H1 (cell line): ENCODE measurements at regions not wholly inside any gene's neighbourhood (a gene's known extent, or its start where the extent isn't known, plus 50 kb on each side); places are given as distances from the start of the nearest gene placed in this dataset.

Experiments
- CTCF ChIA-PET: fragments of 300-600 bp; sonication (Branson Sonifier 250); formaldehyde crosslinking; loops from one replicate; lab custom pipeline; 2021; ENCODE audit not compliant: partially characterized antibody; lab: Charles Lee
- POLR2A ChIA-PET: fragments of 300-600 bp; sonication (Branson Sonifier 250); formaldehyde crosslinking; loops from one replicate; lab custom pipeline; 2021; ENCODE audit warnings: inconsistent platforms; ENCODE audit not compliant: partially characterized antibody; lab: Charles Lee
- DNase-seq, 2 experiments: peaks; one replicate each; pipeline versions ENCODE4 v3.0.0 to v3.0.0-alpha.2; 2010 to 2022; ENCODE audit warnings: low spot score in 2 of 2, low read depth in 1 of 2, mixed read lengths in 1 of 2
- FAIRE-seq: peaks from 2 replicates; lab custom pipeline; 2011; peaks lifted over from hg19 to GRCh38; lab: Jason Lieb, UNC
- H2AFZ ChIP-seq: 2 replicates; pipeline ENCODE4 v1.8.1; 2012; ENCODE audit warnings: low read length, inconsistent platforms
- H2AK5ac ChIP-seq: 2 replicates; pipeline ENCODE4 v1.6.1; 2013; ENCODE audit warnings: low read depth, low read length
- H2BK120ac ChIP-seq: replicated peaks from 2 replicates; pipeline ENCODE3; 2013; ENCODE audit warnings: low read depth, low read length, inconsistent platforms
- H2BK12ac ChIP-seq: 2 replicates; pipeline ENCODE4 v1.6.1; 2013; ENCODE audit warnings: low read depth, low read length
- H2BK15ac ChIP-seq: 2 replicates; pipeline ENCODE4 v1.6.1; 2013; ENCODE audit warnings: low read length
- H2BK20ac ChIP-seq: 2 replicates; pipeline ENCODE4 v1.6.1; 2013; ENCODE audit warnings: low read length
- H2BK5ac ChIP-seq: 2 replicates; pipeline ENCODE4 v1.6.1; 2013; ENCODE audit warnings: low read depth, low read length
- H3K14ac ChIP-seq: 2 replicates; pipeline ENCODE4 v1.6.1; 2013; ENCODE audit warnings: inconsistent platforms; ENCODE audit not compliant: insufficient read length
- H3K18ac ChIP-seq: 2 replicates; pipeline ENCODE4 v1.6.1; 2013; ENCODE audit warnings: low read length; ENCODE audit errors: extremely low read depth
- H3K23ac ChIP-seq: 2 replicates; pipeline ENCODE4 v1.6.1; 2013; ENCODE audit warnings: inconsistent platforms; ENCODE audit not compliant: insufficient read length
- H3K23me2 ChIP-seq: 2 replicates; pipeline ENCODE4 v1.6.1; 2013; ENCODE audit warnings: low read depth, low read length
- H3K27ac ChIP-seq: 2 replicates; pipeline ENCODE4 v1.6.1; 2011; ENCODE audit warnings: low read depth, low read length, inconsistent platforms
- H3K27me3 ChIP-seq, 4 experiments: replicated peaks in 1 of 4; 1 replicate in 1 of 4; 2 replicates in 3 of 4; pipeline versions ENCODE4 v1.6.1 to v1.8.1; 2011 to 2013; ENCODE audit warnings: low read length in 3 of 4, mild to moderate bottlenecking in 3 of 4, inconsistent platforms in 2 of 4, mixed read lengths in 2 of 4, moderate library complexity in 1 of 4; ENCODE audit not compliant: control insufficient read depth in 3 of 4, insufficient read depth in 3 of 4; ENCODE audit errors: extremely low read depth in 1 of 4
- H3K36me3 ChIP-seq, 4 experiments: 2 replicates each; pipeline versions ENCODE4 v1.6.1 to v1.8.1; 2011 to 2013; ENCODE audit warnings: mild to moderate bottlenecking in 4 of 4, low read length in 3 of 4, moderate library complexity in 2 of 4, control low read depth in 1 of 4, inconsistent platforms in 1 of 4; ENCODE audit not compliant: insufficient read depth in 4 of 4, control insufficient read depth in 2 of 4
- H3K4ac ChIP-seq: replicated peaks from 2 replicates; pipeline ENCODE3; 2013; ENCODE audit warnings: low read length, low read depth, mixed read lengths, inconsistent platforms; ENCODE audit not compliant: insufficient read length
- H3K4me1 ChIP-seq, 4 experiments: replicated peaks in 1 of 4; 1 replicate in 1 of 4; 2 replicates in 3 of 4; pipeline versions ENCODE4 v1.6.1 to v1.8.1; 2011 to 2013; ENCODE audit warnings: low read length in 3 of 4, inconsistent platforms in 2 of 4, mixed read lengths in 1 of 4; ENCODE audit not compliant: insufficient read depth in 4 of 4, control insufficient read depth in 3 of 4
- H3K4me2 ChIP-seq, 2 experiments: 2 replicates each; pipeline versions ENCODE4 v1.6.1 to v1.8.1; 2011 to 2013; ENCODE audit warnings: low read depth in 2 of 2, low read length in 2 of 2, control low read depth in 1 of 2, inconsistent platforms in 1 of 2, mild to moderate bottlenecking in 1 of 2; ENCODE audit not compliant: insufficient read depth in 1 of 2
- H3K4me3 ChIP-seq, 4 experiments: fragments of 200-600, 300-600 bp in 1 of 4; sonication (generic), shearing (Covaris generic), sonication (Bioruptor Twin) in 1 of 4; 2 replicates each; pipeline versions ENCODE4 v1.5.1 to v1.8.1; 2011 to 2016; ENCODE audit warnings: low read length in 4 of 4, low read depth in 3 of 4, control low read depth in 2 of 4, inconsistent platforms in 2 of 4, mild to moderate bottlenecking in 2 of 4, mixed read lengths in 1 of 4, moderate library complexity in 1 of 4; ENCODE audit not compliant: insufficient read depth in 2 of 4; ENCODE audit errors: extremely low read depth in 1 of 4
- H3K56ac ChIP-seq: replicated peaks from 2 replicates; pipeline ENCODE3; 2013; ENCODE audit warnings: low read depth, mild to moderate bottlenecking, mixed read lengths, low read length, inconsistent platforms; ENCODE audit not compliant: insufficient read length
- H3K79me1 ChIP-seq: 2 replicates; pipeline ENCODE4 v1.6.1; 2013; ENCODE audit warnings: low read depth, low read length, control low read depth
- H3K79me2 ChIP-seq, 2 experiments: 2 replicates each; pipeline versions ENCODE4 v1.6.1 to v1.8.1; 2012 to 2013; ENCODE audit warnings: low read length in 2 of 2, mild to moderate bottlenecking in 2 of 2, inconsistent platforms in 1 of 2; ENCODE audit not compliant: insufficient read depth in 2 of 2, control insufficient read depth in 1 of 2
- H3K9ac ChIP-seq, 4 experiments: replicated peaks in 1 of 4; 1 replicate in 1 of 4; 2 replicates in 3 of 4; pipeline versions ENCODE4 v1.6.1 to v1.8.1; 2011 to 2013; ENCODE audit warnings: low read depth in 3 of 4, low read length in 3 of 4, control low read depth in 2 of 4, mild to moderate bottlenecking in 2 of 4, moderate library complexity in 2 of 4, inconsistent platforms in 1 of 4; ENCODE audit errors: extremely low read depth in 1 of 4
- H3K9me3 ChIP-seq, 2 experiments: 2 replicates each; pipeline versions ENCODE4 v1.6.1 to v1.8.1; 2012 to 2013; ENCODE audit warnings: mild to moderate bottlenecking in 2 of 2, moderate library complexity in 2 of 2, control low read depth in 1 of 2, inconsistent platforms in 1 of 2, low read depth in 1 of 2, low read length in 1 of 2, mixed read lengths in 1 of 2; ENCODE audit not compliant: insufficient read depth in 2 of 2
- H4K20me1 ChIP-seq, 2 experiments: replicated peaks in 1 of 2; 2 replicates each; pipeline versions ENCODE3 to v1.8.1; 2011 to 2013; ENCODE audit warnings: inconsistent platforms in 2 of 2, low read length in 2 of 2, mild to moderate bottlenecking in 1 of 2; ENCODE audit not compliant: insufficient read depth in 2 of 2, control insufficient read depth in 1 of 2
- H4K5ac ChIP-seq: 2 replicates; pipeline ENCODE4 v1.6.1; 2013; ENCODE audit warnings: low read length, low read depth, mixed read lengths, inconsistent platforms; ENCODE audit not compliant: insufficient read length
- H4K8ac ChIP-seq: 2 replicates; pipeline ENCODE4 v1.8.0; 2013; ENCODE audit warnings: mild to moderate bottlenecking, moderate library complexity, low read length, inconsistent platforms; ENCODE audit not compliant: insufficient read depth; ENCODE audit errors: extremely low read depth
- H4K91ac ChIP-seq: replicated peaks from 2 replicates; pipeline ENCODE3; 2013; ENCODE audit warnings: low read length, mixed read lengths, inconsistent platforms; ENCODE audit not compliant: insufficient read length
- CBX8 ChIP-seq: fragments of 300-800, 300-1000 bp; sonication (generic); IDR thresholded peaks from 2 replicates; pipeline ENCODE4 v1.7.1; 2016; ENCODE audit warnings: low read depth, low read length, borderline replicate concordance
- WGBS, 2 experiments: shearing (Covaris generic) in 1 of 2; methylation state at CpG; one replicate each; pipeline versions ENCODE4 v1.1.6 to v1.1.7; 2013 to 2015; ENCODE audit warnings: low lambda C conversion rate in 2 of 2, mixed read lengths in 2 of 2, inconsistent platforms in 1 of 2, low coverage in 1 of 2, missing lambda C conversion rate in 1 of 2; ENCODE audit not compliant: insufficient replicate concordance in 2 of 2, insufficient coverage in 1 of 2, insufficient read length in 1 of 2; ENCODE audit errors: extremely low coverage in 1 of 2, missing lambda C conversion rate in 1 of 2; 5-methylcytosine and 5-hydroxymethylcytosine counted together

GRCh38 chr10:45547207-45547606 is 125.4 kb downstream of the ZFAND4 start:
- Histone ChIP-seq H3K27ac (no peak overlapping the region), H2BK12ac (no peak overlapping the region), H2AK5ac (no peak overlapping the region), H3K36me3 (no peaks in the 10 kb centered on the region), H3K79me1 (no peaks in the 10 kb centered on the region), H3K56ac (no peak overlapping the region), H4K8ac (no peak overlapping the region), H4K91ac (no peak overlapping the region), H4K20me1 (peaks cover 0 to 2% of the 10 kb centered on the region in 2 experiments)
- WGBS, 2 experiments = 92% methylated on average over 2 of the region's 2 CpGs; no CpG with 5 or more reads in 1 of the 2 experiments
- no peak for TF ChIP-seq CBX8
- TF ChIP-seq, all 59 proteins: peak for 0
- Histone ChIP-seq H3K4me2 (no peak overlapping the region), H2BK20ac (no peak overlapping the region), H3K9me3 (no peaks in the 10 kb centered on the region), H3K4me3 (no peak overlapping the region), H3K79me2 (0 out of 4 replicates have a peak, but pooled peaks cover 0 to 2% of the 10 kb centered on the region in 2 experiments), H3K14ac (no peak overlapping the region), H3K4ac (no peak overlapping the region), H3K27me3 (no peaks in the 10 kb centered on the region), H3K18ac (no peak overlapping the region), H3K9ac (no peak overlapping the region), H4K5ac (no peak overlapping the region), H2BK5ac (no peak overlapping the region), H3K4me1 (no peaks in the 10 kb centered on the region), H2BK120ac (no peak overlapping the region), H3K23me2 (no peaks in the 10 kb centered on the region), H2BK15ac (no peak overlapping the region), H2AFZ (no peak overlapping the region), H3K23ac (no peak overlapping the region)
- POLR2A ChIA-PET = no interaction called here
- CTCF ChIA-PET = no interaction called here
- DNase-seq = no peak
- FAIRE-seq = no peak
